HCT116 (cell line): ENCODE measurements at regions not wholly inside any gene's neighbourhood (a gene's known extent, or its start where the extent isn't known, plus 50 kb on each side); places are given as distances from the start of the nearest gene placed in this dataset.

ENCODE experiments used
- ATAC-seq: fragments of 200-7000 bp; cut with Tn5 transposase; 2 replicates; pipeline ENCODE4 v1.9.1; 2020; ENCODE audit warnings: mild to moderate bottlenecking, moderate library complexity
- BruUV-seq: library from RNA; stranded (reverse); fragments of 400-500 nt; replicated peaks from 2 replicates; lab custom pipeline; 2021; lab: Mats Ljungman, UMichigan
- CTCF ChIA-PET: fragments of 300-600 bp; sonication (Branson Sonifier 250); formaldehyde crosslinking; loops from one replicate; lab custom pipeline; 2021; ENCODE audit warnings: antibody characterized with exemption; lab: Charles Lee
- POLR2A ChIA-PET: fragments of 300-600, 350-600 bp; sonication (Branson Sonifier 250); formaldehyde crosslinking; loops from one replicate; lab custom pipeline; 2021; ENCODE audit warnings: antibody characterized with exemption; lab: Charles Lee
- RAD21 ChIA-PET, 2 experiments: fragments of 300-600 bp; sonication (Branson Sonifier 250); formaldehyde crosslinking; loops; one replicate each; lab custom pipeline; 2023; ENCODE audit warnings: low total read pairs in 2 of 2; ENCODE audit not compliant: uncharacterized antibody in 2 of 2, unreplicated experiment in 2 of 2, low non-redundant PET in 1 of 2; lab: Charles Lee
- DNase-seq: peaks from one replicate; pipeline ENCODE4 v3.0.0-alpha.2; 2010; ENCODE audit warnings: low read depth, low spot score
- H2AFZ ChIP-seq: fragments of 200-600 bp; shearing (Covaris generic), sonication (generic); 2 replicates; pipeline ENCODE4 v1.6.1; 2017; ENCODE audit warnings: low read depth, mixed run types, mixed read lengths, antibody characterized with exemption, low read length; ENCODE audit not compliant: poor library complexity, severe bottlenecking
- H3K27ac ChIP-seq: 2 replicates; pipeline ENCODE4 v1.5.1; 2012; ENCODE audit warnings: low read depth, low read length
- H3K27me3 ChIP-seq: fragments of 200-600 bp; sonication (generic); 2 replicates; pipeline ENCODE4 v1.6.1; 2016; ENCODE audit warnings: mixed run types, low read length, mixed read lengths; ENCODE audit not compliant: insufficient read depth
- H3K36me3 ChIP-seq, 2 experiments: fragments of 200-500 bp in 1 of 2; fragments of 200-600 bp in 1 of 2; sonication (Bioruptor generic) in 1 of 2; sonication (generic) in 1 of 2; 2 replicates each; pipeline versions ENCODE4 v1.5.1 to v1.6.1; 2014 to 2016; ENCODE audit warnings: low read length in 2 of 2, inconsistent platforms in 1 of 2, mixed read lengths in 1 of 2, mixed run types in 1 of 2; ENCODE audit not compliant: insufficient read depth in 2 of 2, control insufficient read depth in 1 of 2
- H3K4me1 ChIP-seq, 2 experiments: fragments of 200-600 bp in 1 of 2; sonication (generic) in 1 of 2; 2 replicates each; pipeline versions ENCODE4 v1.5.1 to v1.6.1; 2012 to 2017; ENCODE audit warnings: low read length in 2 of 2, inconsistent platforms in 1 of 2, mild to moderate bottlenecking in 1 of 2, mixed read lengths in 1 of 2, mixed run types in 1 of 2, moderate library complexity in 1 of 2; ENCODE audit not compliant: insufficient read depth in 2 of 2, control insufficient read depth in 1 of 2
- H3K4me2 ChIP-seq: fragments of 200-600 bp; sonication (generic); 2 replicates; pipeline ENCODE4 v1.6.1; 2017; ENCODE audit warnings: mixed run types, low read length, mixed read lengths
- H3K4me3 ChIP-seq, 2 experiments: fragments of 200-600 bp in 1 of 2; sonication (generic) in 1 of 2; replicated peaks in 1 of 2; 2 replicates each; pipeline ENCODE4 v1.5.1; 2011 to 2016; ENCODE audit warnings: low read length in 2 of 2, control low read depth in 1 of 2, low read depth in 1 of 2, mild to moderate bottlenecking in 1 of 2, mixed read lengths in 1 of 2, mixed run types in 1 of 2
- H3K79me2 ChIP-seq: fragments of 200-600 bp; sonication (generic); 2 replicates; pipeline ENCODE4 v1.6.1; 2017; ENCODE audit warnings: mild to moderate bottlenecking, mixed run types, low read length, moderate library complexity, mixed read lengths; ENCODE audit not compliant: insufficient read depth
- H3K9ac ChIP-seq: fragments of 200-600 bp; sonication (generic); 2 replicates; pipeline ENCODE4 v1.6.1; 2016; ENCODE audit warnings: low read length, mixed read lengths
- H3K9me2 ChIP-seq: fragments of 200-600 bp; sonication (generic), shearing (Covaris generic); 2 replicates; pipeline ENCODE4 v1.6.1; 2017; ENCODE audit warnings: mixed run types, mild to moderate bottlenecking, moderate library complexity; ENCODE audit not compliant: insufficient read depth
- H3K9me3 ChIP-seq, 2 experiments: fragments of 200-500 bp in 1 of 2; fragments of 200-600 bp in 1 of 2; sonication (Bioruptor generic) in 1 of 2; sonication (generic) in 1 of 2; 2 replicates each; pipeline ENCODE4 v1.6.1; 2014 to 2017; ENCODE audit warnings: low read length in 2 of 2, mixed read lengths in 2 of 2, inconsistent platforms in 1 of 2, low read depth in 1 of 2, mild to moderate bottlenecking in 1 of 2, mixed run types in 1 of 2, moderate library complexity in 1 of 2; ENCODE audit not compliant: control insufficient read depth in 1 of 2, insufficient read depth in 1 of 2
- H4K20me1 ChIP-seq: fragments of 200-600 bp; sonication (generic), shearing (Covaris generic); 2 replicates; pipeline ENCODE4 v1.6.1; 2017; ENCODE audit warnings: mixed run types, mild to moderate bottlenecking, moderate library complexity; ENCODE audit not compliant: insufficient read depth
- CBX3 ChIP-seq: IDR thresholded peaks from 2 replicates; pipeline ENCODE4 v1.6.1; 2012; ENCODE audit warnings: low read depth
- CEBPB ChIP-seq: IDR thresholded peaks from 2 replicates; pipeline ENCODE4 v1.6.1; 2012; ENCODE audit warnings: low read depth
- EGR1 ChIP-seq: IDR thresholded peaks from 2 replicates; pipeline ENCODE4 v1.6.1; 2012; ENCODE audit warnings: low read depth
- ELF1 ChIP-seq: IDR thresholded peaks from 2 replicates; pipeline ENCODE4 v1.6.1; 2012; ENCODE audit warnings: low read depth, borderline replicate concordance
- EZH2phosphoT487 ChIP-seq: fragments of 200-600 bp; IDR thresholded peaks from 2 replicates; pipeline ENCODE4 v1.6.1; 2018; ENCODE audit warnings: antibody characterized with exemption, borderline replicate concordance
- FOSL1 ChIP-seq: IDR thresholded peaks from 2 replicates; pipeline ENCODE4 v1.6.1; 2012; ENCODE audit warnings: low read depth
- JUND ChIP-seq: IDR thresholded peaks from 2 replicates; pipeline ENCODE4 v1.6.1; 2012
- POLR2A ChIP-seq: IDR thresholded peaks from 2 replicates; pipeline ENCODE4 v1.7.0; 2011; ENCODE audit warnings: borderline replicate concordance; ENCODE audit not compliant: insufficient read depth, insufficient read length; ENCODE audit errors: extremely low read depth
- POLR2AphosphoS5 ChIP-seq: IDR thresholded peaks from 2 replicates; pipeline ENCODE4 v1.6.1; 2011; ENCODE audit warnings: mild to moderate bottlenecking, low read depth, low read length, moderate library complexity
- SIN3A ChIP-seq: IDR thresholded peaks from 2 replicates; pipeline ENCODE4 v1.6.1; 2012; ENCODE audit warnings: low read depth
- SP1 ChIP-seq: IDR thresholded peaks from 2 replicates; pipeline ENCODE4 v1.6.1; 2012; ENCODE audit warnings: low read depth
- SRF ChIP-seq: IDR thresholded peaks from 2 replicates; pipeline ENCODE4 v1.6.1; 2012; ENCODE audit warnings: low read depth
- TCF7L2 ChIP-seq: IDR thresholded peaks from 2 replicates; pipeline ENCODE4 v1.7.0; 2011; ENCODE audit warnings: borderline replicate concordance, inconsistent platforms; ENCODE audit not compliant: insufficient read depth, insufficient read length; ENCODE audit errors: extremely low read depth
- YY1 ChIP-seq: IDR thresholded peaks from 2 replicates; pipeline ENCODE4 v1.6.1; 2011; ENCODE audit warnings: low read length, low read depth, moderate library complexity, mild to moderate bottlenecking; ENCODE audit not compliant: insufficient replicate concordance; ENCODE audit errors: extremely low read depth
- ZFX ChIP-seq: fragments of 450-650 bp; IDR thresholded peaks from 2 replicates; pipeline ENCODE4 v1.6.1; 2017
- ZNF274 ChIP-seq: fragments of 200-500 bp; sonication (Bioruptor generic); IDR thresholded peaks from 2 replicates; pipeline ENCODE4 v1.6.1; 2014; ENCODE audit warnings: mild to moderate bottlenecking, low read depth, low read length, inconsistent platforms
- intact Hi-C: fragments of 100-400 bp; cut with micrococcal nuclease; formaldehyde crosslinking; loops from 2 replicates; pipeline ENCODE4 v1.10.0; 2022
- TF ChIP-seq, protein P1 (sequence below): IDR thresholded peaks from 2 replicates; pipeline ENCODE4 v1.6.1; 2012
- TF ChIP-seq, protein P2 (sequence below): IDR thresholded peaks from 2 replicates; pipeline ENCODE4 v1.6.1; 2012; ENCODE audit warnings: low read depth
- TF ChIP-seq, protein P3 (sequence below), 3 experiments: fragments of 200-600 bp in 1 of 3; sonication (generic) in 1 of 3; IDR thresholded peaks in 2 of 3; conservative IDR thresholded peaks in 1 of 3; 2 replicates each; pipeline ENCODE4 v1.5.1; 2012 to 2017; ENCODE audit warnings: low read depth in 2 of 3, low read length in 2 of 3, antibody characterized with exemption in 1 of 3, borderline replicate concordance in 1 of 3, control low read depth in 1 of 3, mild to moderate bottlenecking in 1 of 3, mixed read lengths in 1 of 3, mixed run types in 1 of 3, moderate library complexity in 1 of 3; ENCODE audit not compliant: insufficient read depth in 1 of 3
- TF ChIP-seq, protein P4 (sequence below): IDR thresholded peaks from 2 replicates; pipeline ENCODE4 v1.6.1; 2012

GRCh38 chr2:45299361-45299760 lies 290.1 kb upstream of the SIX2 start (continued):
- TF ChIP-seq, protein P1, sequence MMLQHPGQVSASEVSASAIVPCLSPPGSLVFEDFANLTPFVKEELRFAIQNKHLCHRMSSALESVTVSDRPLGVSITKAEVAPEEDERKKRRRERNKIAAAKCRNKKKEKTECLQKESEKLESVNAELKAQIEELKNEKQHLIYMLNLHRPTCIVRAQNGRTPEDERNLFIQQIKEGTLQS = no peak
- TF ChIP-seq EZH2phosphoT487 (no peak), SIN3A (no peak), CBX3 (no peak)

DNA sequence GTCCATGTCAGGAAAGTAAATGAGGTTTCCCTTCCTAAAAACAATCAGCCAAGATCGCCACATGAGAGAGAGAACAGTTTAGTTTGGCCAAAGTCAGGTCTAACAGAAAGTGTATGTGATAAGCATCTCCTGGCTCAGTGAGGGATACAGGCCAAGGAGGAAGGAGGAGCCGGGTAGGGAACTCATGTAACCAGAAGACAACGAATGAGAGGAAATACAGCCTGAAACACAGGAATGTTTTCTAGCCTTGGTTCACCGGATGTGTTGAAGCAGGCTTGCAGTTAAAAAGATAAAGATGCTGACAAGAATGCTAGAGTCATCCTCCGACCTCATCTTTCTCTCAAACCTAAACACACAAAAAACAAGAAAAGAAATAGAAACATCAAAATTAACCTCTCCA lies 283.9 kb upstream of the SIX2 start:
- H3K4me1 ChIP-seq = no peaks in the 10 kb centered on the region
- RAD21 ChIA-PET = no interaction called here
- POLR2A ChIA-PET = no interaction called here
- CTCF ChIA-PET = no interaction called here
- no peak overlapping the region for H2AFZ ChIP-seq
- H3K27ac ChIP-seq = no peak overlapping the region
- H3K79me2 ChIP-seq = no peaks in the 10 kb centered on the region
- ATAC-seq = no peak
- no peaks in the 10 kb centered on the region for H3K9me2 ChIP-seq
- no peaks in the 10 kb centered on the region for H4K20me1 ChIP-seq
- no peaks in the 10 kb centered on the region for H3K36me3 ChIP-seq
- no peaks in the 10 kb centered on the region for H3K9me3 ChIP-seq
- H3K4me3 ChIP-seq = no peak overlapping the region
- no peak for DNase-seq
- no peaks in the 10 kb centered on the region for H3K27me3 ChIP-seq
- intact Hi-C loops = no loop called here
- no peak overlapping the region for H3K4me2 ChIP-seq
- no TSS peak for BruUV-seq
- H3K9ac ChIP-seq = no peak overlapping the region
- TF ChIP-seq ZFX (no peak), POLR2AphosphoS5 (no peak), TCF7L2 (no peak), FOSL1 (no peak), EZH2phosphoT487 (no peak), ZNF274 (no peak), ELF1 (no peak), CEBPB (no peak), POLR2A (no peak), EGR1 (no peak), SRF (no peak), YY1 (no peak), SP1 (no peak), JUND (no peak)
- TF ChIP-seq, protein P1 = no peak
- TF ChIP-seq, protein P2, sequence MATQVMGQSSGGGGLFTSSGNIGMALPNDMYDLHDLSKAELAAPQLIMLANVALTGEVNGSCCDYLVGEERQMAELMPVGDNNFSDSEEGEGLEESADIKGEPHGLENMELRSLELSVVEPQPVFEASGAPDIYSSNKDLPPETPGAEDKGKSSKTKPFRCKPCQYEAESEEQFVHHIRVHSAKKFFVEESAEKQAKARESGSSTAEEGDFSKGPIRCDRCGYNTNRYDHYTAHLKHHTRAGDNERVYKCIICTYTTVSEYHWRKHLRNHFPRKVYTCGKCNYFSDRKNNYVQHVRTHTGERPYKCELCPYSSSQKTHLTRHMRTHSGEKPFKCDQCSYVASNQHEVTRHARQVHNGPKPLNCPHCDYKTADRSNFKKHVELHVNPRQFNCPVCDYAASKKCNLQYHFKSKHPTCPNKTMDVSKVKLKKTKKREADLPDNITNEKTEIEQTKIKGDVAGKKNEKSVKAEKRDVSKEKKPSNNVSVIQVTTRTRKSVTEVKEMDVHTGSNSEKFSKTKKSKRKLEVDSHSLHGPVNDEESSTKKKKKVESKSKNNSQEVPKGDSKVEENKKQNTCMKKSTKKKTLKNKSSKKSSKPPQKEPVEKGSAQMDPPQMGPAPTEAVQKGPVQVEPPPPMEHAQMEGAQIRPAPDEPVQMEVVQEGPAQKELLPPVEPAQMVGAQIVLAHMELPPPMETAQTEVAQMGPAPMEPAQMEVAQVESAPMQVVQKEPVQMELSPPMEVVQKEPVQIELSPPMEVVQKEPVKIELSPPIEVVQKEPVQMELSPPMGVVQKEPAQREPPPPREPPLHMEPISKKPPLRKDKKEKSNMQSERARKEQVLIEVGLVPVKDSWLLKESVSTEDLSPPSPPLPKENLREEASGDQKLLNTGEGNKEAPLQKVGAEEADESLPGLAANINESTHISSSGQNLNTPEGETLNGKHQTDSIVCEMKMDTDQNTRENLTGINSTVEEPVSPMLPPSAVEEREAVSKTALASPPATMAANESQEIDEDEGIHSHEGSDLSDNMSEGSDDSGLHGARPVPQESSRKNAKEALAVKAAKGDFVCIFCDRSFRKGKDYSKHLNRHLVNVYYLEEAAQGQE = no peak
- TF ChIP-seq, protein P3, sequence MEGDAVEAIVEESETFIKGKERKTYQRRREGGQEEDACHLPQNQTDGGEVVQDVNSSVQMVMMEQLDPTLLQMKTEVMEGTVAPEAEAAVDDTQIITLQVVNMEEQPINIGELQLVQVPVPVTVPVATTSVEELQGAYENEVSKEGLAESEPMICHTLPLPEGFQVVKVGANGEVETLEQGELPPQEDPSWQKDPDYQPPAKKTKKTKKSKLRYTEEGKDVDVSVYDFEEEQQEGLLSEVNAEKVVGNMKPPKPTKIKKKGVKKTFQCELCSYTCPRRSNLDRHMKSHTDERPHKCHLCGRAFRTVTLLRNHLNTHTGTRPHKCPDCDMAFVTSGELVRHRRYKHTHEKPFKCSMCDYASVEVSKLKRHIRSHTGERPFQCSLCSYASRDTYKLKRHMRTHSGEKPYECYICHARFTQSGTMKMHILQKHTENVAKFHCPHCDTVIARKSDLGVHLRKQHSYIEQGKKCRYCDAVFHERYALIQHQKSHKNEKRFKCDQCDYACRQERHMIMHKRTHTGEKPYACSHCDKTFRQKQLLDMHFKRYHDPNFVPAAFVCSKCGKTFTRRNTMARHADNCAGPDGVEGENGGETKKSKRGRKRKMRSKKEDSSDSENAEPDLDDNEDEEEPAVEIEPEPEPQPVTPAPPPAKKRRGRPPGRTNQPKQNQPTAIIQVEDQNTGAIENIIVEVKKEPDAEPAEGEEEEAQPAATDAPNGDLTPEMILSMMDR (IDR thresholded peaks at IDR 0.05 in 2 of 3, conservative IDR thresholded peaks at IDR 0.05 in 1 of 3; ENCODE audit: borderline replicate concordance in 1 of 3, insufficient read depth in 1 of 3, low read depth in 2 of 3, low read length in 2 of 3) = no peak
- TF ChIP-seq, protein P4, sequence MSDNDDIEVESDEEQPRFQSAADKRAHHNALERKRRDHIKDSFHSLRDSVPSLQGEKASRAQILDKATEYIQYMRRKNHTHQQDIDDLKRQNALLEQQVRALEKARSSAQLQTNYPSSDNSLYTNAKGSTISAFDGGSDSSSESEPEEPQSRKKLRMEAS = no peak
